CD4-positive, CD25-positive, alpha-beta regulatory T cell (primary cell): ENCODE measurements at regions not wholly inside any gene's neighbourhood (a gene's known extent, or its start where the extent isn't known, plus 50 kb on each side); places are given as distances from the start of the nearest gene placed in this dataset.

Source experiments
- ATAC-seq, 2 donors: fragments of 150-1000 bp; cut with Tn5 transposase; one replicate each; pipeline ENCODE4 v1.10.0; 2021; ENCODE audit warnings: low read depth in 2 of 2, moderate number of reproducible peaks in 2 of 2, moderate library complexity in 1 of 2
- DNase-seq, 3 donors: peaks; one replicate each; pipeline versions ENCODE4 v3.0.0 to v3.0.0-alpha.2; 2012 to 2022; ENCODE audit warnings: mixed read lengths in 1 of 3
- H3K27ac ChIP-seq: one replicate; pipeline ENCODE4 v1.7.0; 2013; ENCODE audit warnings: mild to moderate bottlenecking, low read length; ENCODE audit not compliant: insufficient read depth, poor library complexity, severe bottlenecking
- H3K27me3 ChIP-seq: one replicate; pipeline ENCODE4 v1.7.0; 2013; ENCODE audit warnings: low read length; ENCODE audit not compliant: control insufficient read depth, insufficient read depth
- H3K36me3 ChIP-seq: one replicate; pipeline ENCODE4 v1.7.0; 2013; ENCODE audit warnings: mild to moderate bottlenecking, low read length, moderate library complexity; ENCODE audit not compliant: control insufficient read depth, insufficient read depth
- H3K4me1 ChIP-seq: 2 replicates; pipeline ENCODE4 v1.7.0; 2013; ENCODE audit warnings: mild to moderate bottlenecking, low read length; ENCODE audit not compliant: insufficient read depth, control insufficient read depth, poor library complexity, severe bottlenecking
- H3K4me3 ChIP-seq: one replicate; pipeline ENCODE4 v1.7.0; 2013; ENCODE audit warnings: low read depth, mild to moderate bottlenecking, low read length, moderate library complexity
- H3K9me3 ChIP-seq, 2 experiments: 1 replicate in 1 of 2; 2 replicates in 1 of 2; pipeline ENCODE4 v1.7.0; 2013; ENCODE audit warnings: low read length in 2 of 2, mild to moderate bottlenecking in 1 of 2, moderate library complexity in 1 of 2; ENCODE audit not compliant: control insufficient read depth in 2 of 2
- H3K27ac Mint-ChIP-seq, 3 donors: one replicate each; pipeline ENCODE4 v1.8.0; 2020 to 2022; ENCODE audit warnings: mild to moderate bottlenecking in 3 of 3, mixed read lengths in 3 of 3, moderate library complexity in 2 of 3
- H3K27me3 Mint-ChIP-seq: one replicate; pipeline ENCODE4 v1.8.0; 2022; ENCODE audit warnings: mild to moderate bottlenecking, mixed read lengths
- H3K36me3 Mint-ChIP-seq: one replicate; pipeline ENCODE4 v1.8.0; 2020; ENCODE audit warnings: mixed read lengths
- H3K4me1 Mint-ChIP-seq, 4 donors: one replicate each; pipeline ENCODE4 v1.8.0; 2020 to 2022; ENCODE audit warnings: mixed read lengths in 4 of 4, mild to moderate bottlenecking in 1 of 4
- H3K4me3 Mint-ChIP-seq, 4 donors: one replicate each; pipeline ENCODE4 v1.8.0; 2020 to 2022; ENCODE audit warnings: mild to moderate bottlenecking in 4 of 4, mixed read lengths in 4 of 4, moderate library complexity in 3 of 4
- H3K9me3 Mint-ChIP-seq, 7 donors: one replicate each; pipeline ENCODE4 v1.8.0; 2020 to 2022; ENCODE audit warnings: mixed read lengths in 7 of 7, mild to moderate bottlenecking in 3 of 7, moderate library complexity in 2 of 7

- no peaks in the 10 kb centered on the region for H3K36me3 Mint-ChIP-seq
Measured at GRCh38 chr20:9903048-9903655, 64.3 kb upstream of the PAK5 start.

GRCh38 chr20:9889270-9889981 lies 50.5 kb upstream of the PAK5 start:
- DNase-seq: peak in 1 of 3 donors; percentile 10
- no peaks in the 10 kb centered on the region for H3K36me3 ChIP-seq

More at GRCh38 chr20:9903048-9903655, 64.3 kb upstream of the PAK5 start:
- DNase-seq (peak in 1 of 3 donors; percentile 5), ATAC-seq (no peak)
- Mint-ChIP-seq H3K27me3 (no peaks in the 10 kb centered on the region), H3K4me3 (no peak overlapping the region), H3K27ac (no peak overlapping the region), H3K9me3 (peaks cover 0 to 2% (median 0%) of the 10 kb centered on the region in 7 donors), H3K4me1 (no peaks in the 10 kb centered on the region)
- Histone ChIP-seq H3K27ac (no peak overlapping the region), H3K36me3 (no peaks in the 10 kb centered on the region), H3K27me3 (no peaks in the 10 kb centered on the region), H3K4me3 (no peak overlapping the region), H3K9me3 (no peaks in the 10 kb centered on the region), H3K4me1 (no peaks in the 10 kb centered on the region)

More at GRCh38 chr20:9889270-9889981, 50.5 kb upstream of the PAK5 start:
- no peak for ATAC-seq
- Mint-ChIP-seq H3K4me1 (no peaks in the 10 kb centered on the region), H3K27ac (no peak overlapping the region), H3K9me3 (peaks cover 0 to 15% (median 3%) of the 10 kb centered on the region in 7 donors), H3K4me3 (no peak overlapping the region), H3K36me3 (no peaks in the 10 kb centered on the region), H3K27me3 (no peaks in the 10 kb centered on the region)
- no peak overlapping the region for H3K4me3 ChIP-seq
- no peaks in the 10 kb centered on the region for H3K9me3 ChIP-seq
- no peaks in the 10 kb centered on the region for H3K4me1 ChIP-seq
- H3K27me3 ChIP-seq: no peaks in the 10 kb centered on the region
- no peak overlapping the region for H3K27ac ChIP-seq
